GM19372 (cell line): ENCODE measurements at regions not wholly inside any gene's neighbourhood (a gene's known extent, or its start where the extent isn't known, plus 50 kb on each side); places are given as distances from the start of the nearest gene placed in this dataset.
A peak's percentile ranks its signal among the peaks of the same experiment; 100 is the strongest.

Experiments used
- ATAC-seq: cut with Tn5 transposase; IDR thresholded peaks from one replicate; pipeline ENCODE4 v1.9.1; 2021; ENCODE audit warnings: mild to moderate bottlenecking, low read depth, moderate library complexity; ENCODE audit not compliant: unreplicated experiment

DNA sequence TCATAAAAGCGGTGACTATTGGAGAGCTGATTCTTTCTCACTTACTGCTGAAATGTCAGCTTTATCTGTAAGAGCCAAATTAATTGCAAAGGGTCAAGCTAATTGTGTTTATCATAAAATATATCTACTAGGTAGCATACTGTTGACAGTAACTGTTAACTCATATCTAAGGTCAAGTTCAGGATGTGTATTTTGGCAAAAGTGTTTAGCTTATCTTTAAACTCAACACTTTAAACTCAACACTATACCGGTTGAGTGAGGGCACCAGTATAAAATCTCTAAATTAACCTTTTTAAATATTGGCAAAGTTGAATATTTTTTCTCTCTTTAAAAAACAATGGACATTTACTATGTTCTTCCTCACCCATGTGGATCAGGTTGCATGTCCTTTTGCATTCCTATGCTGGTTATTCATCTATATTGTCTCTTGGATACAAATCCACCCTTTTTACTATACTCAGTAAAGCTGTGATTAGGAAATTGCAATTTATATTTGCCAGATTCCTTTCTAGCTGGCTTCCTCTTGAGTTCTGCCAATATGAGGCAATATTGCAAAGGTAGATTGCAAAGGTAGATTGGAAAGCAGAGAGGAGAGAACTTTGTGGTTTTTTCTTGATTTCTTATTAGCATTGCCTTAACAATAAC, 344.6 kb upstream of the DCBLD2 start:
- ATAC-seq, result no peak

DNA sequence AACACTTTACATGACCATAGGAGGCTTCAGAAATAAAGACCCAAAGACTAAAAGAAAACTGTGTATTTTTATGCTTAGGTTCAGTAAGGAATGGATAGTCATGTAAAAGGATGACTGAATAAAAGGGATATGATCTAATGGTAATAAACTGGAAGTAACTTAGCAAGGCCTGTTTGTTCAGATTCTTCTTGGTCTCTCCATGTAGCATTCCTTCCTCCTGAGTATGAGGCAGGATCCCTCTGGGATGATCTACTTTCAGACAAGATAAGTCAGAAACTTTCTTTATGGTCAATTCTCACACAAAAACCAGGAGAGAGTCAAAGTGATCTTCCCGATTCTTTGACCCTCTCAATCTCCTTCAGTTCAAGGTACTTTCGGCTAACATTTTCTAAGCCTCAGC, 340.8 kb upstream of the DCBLD2 start:
- ATAC-seq, result no peak

DNA sequence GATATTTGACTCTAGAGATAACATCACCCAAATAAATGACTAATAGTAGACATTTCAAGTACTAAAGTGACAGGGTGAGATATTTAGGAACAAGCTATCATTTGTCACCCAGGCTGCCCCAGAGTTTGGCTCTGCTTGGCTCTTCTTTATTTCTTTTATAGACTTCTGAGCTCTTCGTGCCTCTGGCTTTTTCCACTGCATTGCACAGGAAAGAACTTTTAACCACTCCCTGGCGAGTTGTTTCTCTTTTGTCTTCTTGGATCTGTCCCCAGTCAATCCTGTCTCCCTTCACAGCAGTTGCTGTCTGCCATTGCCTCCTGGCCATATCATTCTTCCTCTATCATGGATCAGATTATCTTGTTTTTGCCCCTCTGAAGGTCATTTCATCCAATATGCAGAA, 339.2 kb upstream of the DCBLD2 start:
- no peak for ATAC-seq

DNA sequence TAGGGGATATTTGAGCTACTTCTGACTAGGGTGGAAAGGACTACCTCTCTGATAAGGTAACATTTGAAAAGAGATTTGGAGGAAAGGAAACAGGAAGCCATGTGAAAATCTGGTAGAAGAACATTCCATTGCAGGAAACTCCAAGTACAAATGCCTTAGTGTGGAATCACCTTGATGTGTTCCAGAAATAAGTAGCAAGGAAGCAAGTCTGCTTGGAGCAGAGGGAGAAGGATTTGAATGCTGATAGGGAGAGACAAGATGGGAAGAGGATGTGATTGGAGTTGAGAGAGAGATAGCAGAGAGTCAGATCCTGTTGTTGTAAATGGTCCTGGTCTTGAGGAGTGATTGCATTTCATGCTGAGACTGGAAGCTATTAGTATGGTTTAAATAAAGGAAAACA, 335.1 kb upstream of the DCBLD2 start:
- ATAC-seq, result no peak

DNA sequence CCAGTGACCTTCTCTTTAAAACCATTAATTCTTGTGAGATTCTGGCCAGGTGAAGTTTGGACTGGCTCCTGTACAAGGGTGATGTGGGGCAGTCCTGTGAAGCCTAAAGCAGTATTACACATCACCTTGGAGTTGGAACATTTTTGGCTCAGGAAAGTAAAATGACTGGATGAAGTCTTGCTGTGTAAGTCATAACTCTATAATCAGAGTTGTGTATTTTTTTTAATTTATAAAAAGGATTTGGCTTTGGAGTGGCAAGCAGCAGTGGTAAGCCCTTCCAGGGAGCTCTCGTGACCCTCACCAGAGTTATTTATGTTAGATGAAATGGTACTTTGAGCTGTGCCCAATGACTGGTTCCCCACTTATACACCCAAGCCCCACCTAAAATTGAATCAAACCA, 331.2 kb upstream of the DCBLD2 start:
- ATAC-seq, result no peak

DNA sequence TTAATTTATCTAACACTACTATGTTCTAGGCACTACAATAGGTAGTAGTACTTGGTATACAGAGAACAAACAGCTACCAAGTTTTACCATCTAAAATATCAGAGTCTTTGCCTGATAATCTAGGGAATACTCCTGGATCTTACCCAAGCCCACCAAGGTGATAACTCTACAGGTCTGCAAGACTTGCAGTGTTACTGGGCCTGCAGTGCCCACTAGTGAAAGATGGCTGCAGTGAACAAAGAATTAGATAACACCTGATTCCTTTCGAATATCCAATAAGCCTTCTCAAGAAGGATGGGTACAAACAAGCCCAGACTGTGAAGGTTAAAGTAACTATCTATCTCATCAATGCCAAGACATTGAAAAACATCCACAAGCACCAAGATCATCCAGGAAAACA, 317.0 kb upstream of the DCBLD2 start:
- ATAC-seq, result no peak

DNA sequence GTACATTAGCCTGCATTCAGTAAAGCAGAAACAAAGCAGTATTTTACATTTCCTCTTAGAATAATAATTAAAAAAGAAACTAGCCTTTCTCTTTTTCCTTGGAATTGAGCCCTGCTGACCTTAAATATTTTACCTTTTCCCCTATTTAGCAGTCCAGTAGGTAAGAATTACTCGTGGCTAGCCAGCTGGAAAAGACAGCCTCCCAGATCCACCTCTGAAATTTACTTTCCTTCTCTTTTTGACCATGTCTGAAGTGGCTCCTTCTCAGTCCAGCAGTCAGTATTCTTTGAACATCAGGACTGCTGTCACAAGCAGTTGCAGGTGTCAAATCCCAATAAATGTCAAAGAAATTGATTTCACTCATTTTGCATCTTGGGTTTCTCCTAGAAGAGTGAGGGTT, 311.5 kb upstream of the DCBLD2 start:
- no peak for ATAC-seq

DNA sequence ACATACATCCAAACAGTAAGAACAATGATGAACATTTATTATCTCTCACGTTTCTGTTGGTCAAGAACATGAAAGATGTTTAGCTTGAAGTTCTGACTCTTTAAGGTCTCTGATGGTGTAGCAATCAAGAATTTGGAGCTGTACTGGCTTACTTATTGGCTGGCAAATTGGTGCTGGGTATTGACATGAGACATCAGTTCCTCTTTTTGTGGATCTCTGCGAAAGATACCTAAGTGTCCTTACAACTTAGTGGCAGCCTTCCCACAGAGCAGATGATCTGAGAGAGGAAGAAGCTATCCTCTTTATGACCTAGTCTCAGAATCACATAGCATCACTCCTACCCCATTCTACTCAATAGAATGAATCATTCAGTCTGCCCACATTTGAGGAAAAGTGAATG, 309.8 kb upstream of the DCBLD2 start:
- no peak for ATAC-seq

DNA sequence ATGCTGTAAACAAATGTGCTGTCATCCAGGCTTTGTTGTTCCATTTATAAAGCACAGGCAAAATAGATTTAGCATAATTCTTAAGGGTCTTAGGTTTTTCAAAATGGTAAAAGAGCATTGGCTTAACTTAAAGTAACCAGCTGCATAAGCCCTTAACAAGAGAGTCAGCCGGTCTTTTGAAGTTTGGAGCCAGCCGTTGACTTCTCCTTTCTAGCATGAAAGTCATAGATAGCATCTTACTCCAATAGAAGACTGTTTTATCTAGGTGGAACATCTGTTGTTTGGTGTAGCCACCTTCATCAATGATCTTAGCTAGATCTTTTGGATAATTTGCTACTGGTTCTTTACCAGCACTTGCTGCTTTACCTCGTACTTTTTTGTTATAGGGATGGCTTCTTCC, 297.5 kb upstream of the DCBLD2 start:
- ATAC-seq, result no peak

DNA sequence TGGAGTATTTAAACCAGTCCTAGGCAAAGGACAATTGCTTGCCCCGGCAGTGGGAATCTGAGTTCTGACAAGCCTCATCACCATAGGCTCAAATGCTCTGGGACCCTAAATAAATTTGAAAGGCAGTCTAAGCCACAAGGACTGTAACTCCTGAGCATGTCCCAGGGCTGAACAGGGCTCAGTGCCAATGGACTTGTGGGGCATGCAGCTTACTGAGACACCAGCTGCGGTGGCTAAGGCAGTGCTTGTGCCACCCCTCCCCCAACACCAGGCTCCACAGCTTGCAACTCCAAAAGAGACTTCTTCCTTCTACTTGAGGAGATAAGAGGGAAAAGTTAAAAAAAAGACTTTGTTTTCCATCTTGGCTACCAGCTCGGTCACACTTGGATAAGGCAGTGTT, 289.7 kb upstream of the DCBLD2 start:
- no peak for ATAC-seq

DNA sequence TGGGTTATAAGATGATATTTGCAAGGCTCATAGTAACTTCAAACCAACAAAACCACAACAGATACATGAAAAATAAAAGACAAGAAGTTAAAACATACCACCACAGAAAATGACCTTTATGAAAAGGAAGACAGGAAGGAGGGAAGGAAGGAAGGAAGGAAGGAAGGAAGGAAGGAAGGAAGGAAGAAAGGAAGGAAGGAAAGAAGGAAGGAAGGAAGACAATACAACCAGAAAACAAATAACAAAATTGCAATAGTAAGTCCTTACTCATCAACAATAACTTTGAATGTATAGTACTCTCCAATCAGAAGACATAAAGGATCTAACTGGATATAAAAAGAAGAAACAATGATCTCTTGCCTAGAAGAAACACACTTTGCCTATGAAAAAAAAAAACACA, 287.4 kb upstream of the DCBLD2 start:
- ATAC-seq, result no peak

DNA sequence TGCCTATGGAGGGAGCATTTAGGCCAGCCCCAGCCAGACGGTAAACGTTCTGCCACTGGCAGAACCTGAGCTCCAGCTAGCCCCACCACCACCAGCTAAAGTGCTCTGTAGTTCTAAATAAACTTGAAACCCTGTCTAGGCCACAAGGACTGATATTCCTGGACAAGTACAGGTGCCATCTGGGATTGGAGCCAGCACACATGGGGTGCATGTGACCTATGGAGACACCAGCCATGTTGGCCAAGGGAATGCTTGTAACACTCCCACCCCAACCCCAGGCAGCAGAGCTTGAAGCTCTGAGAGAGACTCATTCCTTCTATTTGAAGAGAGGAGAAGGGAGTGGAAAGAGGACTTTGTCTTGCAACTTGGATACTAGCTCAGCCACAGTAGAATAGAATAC, 284.5 kb upstream of the DCBLD2 start:
- no peak for ATAC-seq

DNA sequence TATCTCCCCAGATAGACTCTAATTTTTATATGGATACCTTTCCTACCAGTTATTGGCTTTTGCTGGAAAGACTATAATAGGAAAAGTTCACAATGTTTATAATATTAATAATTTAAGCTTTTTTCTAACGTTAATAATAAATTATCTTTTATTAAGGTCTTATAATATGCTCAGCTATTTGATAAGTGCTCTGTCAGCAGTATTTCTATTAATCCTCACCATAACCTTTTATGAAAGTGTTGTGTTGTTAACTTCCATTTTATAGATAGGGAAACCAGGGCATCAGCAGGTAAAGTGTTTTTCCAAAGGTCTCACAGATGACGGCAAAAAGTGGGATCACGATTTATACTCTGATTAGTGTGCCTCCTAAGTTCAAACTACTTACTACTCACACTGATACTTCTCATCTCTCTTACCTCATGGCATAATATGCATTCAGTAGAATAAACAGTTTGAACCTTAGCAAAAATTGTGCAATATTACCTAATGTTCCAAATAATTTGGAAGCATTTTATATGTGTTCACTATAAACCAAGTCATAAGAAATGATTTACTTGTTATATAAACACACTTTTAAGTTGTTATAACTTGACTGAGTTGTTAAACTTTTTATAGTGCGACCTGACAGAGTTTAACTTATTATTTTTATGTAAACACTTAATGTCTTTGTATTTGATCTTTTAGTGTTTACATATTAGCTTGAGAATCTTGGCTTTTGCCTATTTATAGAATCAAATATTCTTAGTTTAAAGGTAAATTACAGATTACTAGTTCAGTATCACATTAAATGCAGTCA, 274.9 kb upstream of the DCBLD2 start:
- no peak for ATAC-seq

DNA sequence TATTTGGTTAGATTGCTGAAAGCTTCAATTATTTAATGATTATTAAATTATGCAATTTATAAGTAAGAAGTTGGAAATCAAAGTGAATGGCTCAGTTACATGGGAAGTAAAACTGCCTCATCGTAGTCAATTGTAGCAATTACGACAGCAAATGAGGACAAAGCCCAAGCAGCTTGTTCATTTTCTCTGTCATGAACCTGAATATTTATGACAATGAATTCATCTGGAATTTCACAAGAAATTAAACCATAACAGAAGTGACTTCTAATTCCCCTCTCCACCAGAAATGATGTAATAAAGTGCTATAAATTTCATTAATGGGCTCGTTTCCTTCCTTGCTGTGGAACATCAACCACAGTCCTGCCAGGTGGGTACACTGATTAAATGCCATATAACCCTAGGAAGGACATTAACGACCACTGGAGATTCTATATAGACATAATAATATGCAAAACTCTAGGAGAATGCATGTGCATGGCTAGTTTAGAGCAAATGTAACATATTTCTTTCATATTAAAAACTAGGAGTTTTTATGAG, 273.8 kb upstream of the DCBLD2 start:
- ATAC-seq, result no peak

DNA sequence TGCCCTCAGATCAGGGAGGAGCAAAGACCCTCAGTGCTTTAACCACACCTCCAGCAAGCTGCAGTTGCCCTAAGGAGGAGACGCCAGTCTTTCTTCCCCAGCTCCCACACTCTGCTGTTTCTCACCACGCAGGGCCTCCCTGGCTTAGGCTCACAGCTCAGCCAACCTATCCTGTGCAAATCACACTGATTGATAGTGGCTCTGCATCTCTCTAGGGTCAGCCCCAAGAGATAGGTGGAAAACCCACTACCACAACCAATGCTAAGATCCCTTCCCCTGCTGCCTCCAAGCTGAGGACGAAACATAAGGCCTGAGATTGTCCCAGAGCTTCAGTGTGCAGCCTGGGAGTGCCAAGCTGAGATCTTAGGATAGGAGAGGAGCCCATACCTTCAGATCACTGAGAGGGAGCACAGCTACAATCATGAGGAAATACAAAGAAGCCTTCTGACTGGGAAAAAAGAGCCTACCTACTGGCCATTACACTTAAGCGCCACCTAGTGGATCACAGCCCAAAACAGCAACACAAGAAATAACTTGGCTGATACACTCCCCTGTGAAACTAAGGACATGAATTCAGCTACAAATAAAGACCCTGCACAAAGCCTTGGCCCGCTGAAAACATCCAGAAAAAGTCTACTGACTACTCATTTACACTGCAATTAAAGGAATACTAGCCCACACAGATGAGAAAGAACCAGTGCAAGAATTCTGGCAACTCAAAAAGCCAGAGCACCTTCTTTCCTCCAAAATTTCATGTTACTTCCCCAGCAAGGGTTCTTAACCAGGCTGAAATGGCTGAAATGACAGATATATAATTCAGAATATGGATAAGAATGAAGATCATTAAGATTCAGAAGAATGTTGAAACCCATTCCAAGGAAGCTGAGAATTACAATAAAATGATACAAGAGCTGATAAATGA, 271.5 kb upstream of the DCBLD2 start:
- ATAC-seq, result peak; percentile 76

DNA sequence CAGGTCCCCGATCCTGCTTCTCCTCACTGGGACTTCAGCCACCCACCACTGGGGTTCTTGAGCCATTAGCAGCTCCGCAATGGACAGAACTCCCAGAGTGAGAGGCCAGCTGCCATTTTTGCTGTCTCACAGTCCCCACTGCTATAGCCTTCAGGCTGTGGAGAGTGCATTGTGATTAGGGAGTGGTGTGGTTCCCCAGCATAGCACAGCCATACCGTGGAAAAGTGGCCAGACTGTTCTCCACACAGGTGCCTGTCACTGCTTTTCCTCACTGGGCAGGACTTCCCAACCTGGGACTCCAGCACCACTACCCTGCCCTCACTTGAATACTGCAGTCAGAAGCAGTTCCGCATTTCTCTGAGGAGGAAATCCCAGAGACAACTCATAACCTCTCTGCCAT, 270.3 kb upstream of the DCBLD2 start:
- ATAC-seq, result no peak

DNA sequence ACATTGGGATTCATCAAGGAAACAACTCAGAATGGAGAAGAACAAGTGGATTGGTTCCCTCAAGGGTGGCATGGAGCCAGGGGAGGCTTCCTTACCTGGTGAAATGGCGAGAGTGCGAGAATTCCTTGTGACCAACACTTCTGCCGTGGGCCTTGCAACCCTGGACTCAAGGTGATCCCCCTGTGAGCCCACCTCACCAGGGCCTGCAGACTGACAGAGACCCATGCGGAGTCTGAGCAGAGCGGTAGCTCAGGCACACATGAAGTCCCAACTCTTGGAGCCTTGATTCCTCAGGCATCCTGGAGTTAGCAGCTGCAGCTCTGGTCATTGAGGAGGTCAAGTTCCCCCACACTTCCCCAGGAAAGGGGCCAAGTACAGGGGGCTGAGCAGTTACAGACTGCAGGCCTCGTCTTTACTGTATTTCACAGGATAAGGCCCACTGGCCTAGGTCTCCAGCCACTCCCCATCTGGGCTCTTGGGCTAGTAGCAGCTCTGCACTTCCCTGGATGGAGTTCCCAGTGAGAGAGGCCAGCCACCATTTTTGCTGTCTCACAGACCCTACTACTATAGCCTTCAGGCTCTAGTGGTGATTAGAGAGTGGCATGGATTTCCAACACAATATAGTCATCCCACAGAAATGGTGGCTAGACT, 269.5 kb upstream of the DCBLD2 start:
- no peak for ATAC-seq

DNA sequence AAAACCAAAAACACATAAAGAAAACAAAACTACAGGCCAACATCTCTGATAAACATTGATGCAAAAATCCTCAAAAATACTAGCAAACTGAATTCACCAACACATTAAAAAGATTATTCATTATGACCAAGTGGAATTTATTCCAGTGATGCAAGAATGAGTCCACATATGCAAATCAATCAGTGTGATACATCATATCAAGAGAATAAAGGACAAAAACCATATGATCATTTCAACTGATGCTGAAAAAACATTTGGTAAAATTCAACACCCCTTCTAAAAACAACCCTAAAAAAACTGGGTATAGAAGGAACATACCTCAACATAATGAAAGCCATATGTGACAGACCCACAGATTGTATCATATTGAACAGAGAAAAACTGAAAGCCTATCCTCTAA, 265.6 kb upstream of the DCBLD2 start:
- no peak for ATAC-seq

DNA sequence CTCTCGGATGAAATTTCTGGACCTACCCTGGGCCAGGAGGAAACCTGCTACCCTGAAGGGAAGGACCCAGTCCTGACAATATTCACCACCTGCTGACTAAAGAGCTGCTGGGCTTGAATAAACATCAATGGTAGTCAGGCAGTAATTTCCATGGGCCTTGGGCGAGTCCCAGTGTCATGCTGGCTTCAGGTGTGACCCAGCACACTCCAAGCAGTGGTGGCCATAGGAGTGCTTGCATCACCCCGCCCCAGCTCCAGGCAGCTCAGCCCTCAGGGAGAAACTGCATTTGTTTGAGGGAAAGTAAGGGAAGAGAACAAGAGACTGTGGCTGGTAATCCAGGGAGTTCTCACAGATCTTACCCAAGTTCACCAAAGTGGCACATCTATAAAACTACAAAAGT, 261.8 kb upstream of the DCBLD2 start:
- ATAC-seq, result no peak

DNA sequence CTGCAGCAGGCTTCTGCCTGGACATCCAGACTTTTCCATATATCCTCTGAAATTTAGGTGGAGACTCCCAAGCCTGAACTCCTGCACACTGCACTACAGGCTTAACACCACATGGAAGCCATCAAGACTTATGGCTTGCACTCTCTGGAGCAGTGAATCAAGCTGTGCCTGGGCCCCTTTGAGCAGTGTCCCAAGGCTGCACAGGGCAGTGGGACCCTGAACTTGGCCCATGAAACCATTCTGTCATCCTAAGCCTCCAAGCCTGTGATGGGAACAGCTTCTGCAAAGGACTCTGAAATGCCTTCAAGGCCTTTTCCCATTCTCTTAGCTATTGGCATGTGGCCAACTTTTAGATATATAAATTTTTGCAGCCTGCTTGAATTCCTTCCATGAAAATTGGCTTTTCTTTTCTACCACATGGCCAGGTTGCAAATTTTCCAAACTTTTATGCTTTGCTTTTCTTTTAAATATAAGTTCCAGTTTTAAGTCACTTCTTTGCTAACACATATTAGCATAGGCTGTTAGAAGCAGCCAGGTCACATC, 257.8 kb upstream of the DCBLD2 start:
- no peak for ATAC-seq
